RWPE1 (cell line): ENCODE measurements at regions not wholly inside any gene's neighbourhood (a gene's known extent, or its start where the extent isn't known, plus 50 kb on each side); places are given as distances from the start of the nearest gene placed in this dataset.

Experiments used
- CTCF ChIA-PET: fragments of 350-600 bp; sonication (Branson Sonifier 250); formaldehyde crosslinking; extraction: SDS; loops from one replicate; lab custom pipeline; 2021; lab: Yijun Ruan, JAX
- POLR2A ChIA-PET: fragments of 400-600 bp; formaldehyde crosslinking; extraction: SDS; loops from one replicate; lab custom pipeline; 2020; ENCODE audit warnings: antibody characterized with exemption; ENCODE audit not compliant: low non-redundant PET; lab: Yijun Ruan, JAX
- DNase-seq: peaks from one replicate; pipeline ENCODE4 v3.0.0; 2012; ENCODE audit warnings: low spot score
- H3K27ac ChIP-seq: fragments of 450-650 bp; 2 replicates; pipeline ENCODE4 v1.5.1; 2017
- CTCF ChIP-seq: fragments of 450-650 bp; conservative IDR thresholded peaks from 2 replicates; pipeline ENCODE4 v1.5.1; 2017; ENCODE audit warnings: low read depth, mild to moderate bottlenecking

- DNase-seq = no peak
- no peak overlapping the region for H3K27ac ChIP-seq
- ChIA-PET POLR2A (no interaction called here), CTCF (interaction anchor here (0.7 kb wide), 1 partner anchor 66 kb away, joined by 3 read pairs; no protein-coding TSS in a partner anchor)
- no peak for TF ChIP-seq CTCF
These were observed 131.8 kb upstream of the JARID2 start for GRCh38 chr6:15114061-15114460.

GRCh38 chr6:15116889-15117288, 129.0 kb upstream of the JARID2 start:
- POLR2A ChIA-PET = interaction anchor here (0.6 kb wide), 1 partner anchor 40 kb away, joined by 3 read pairs; no protein-coding TSS in a partner anchor
- no peak overlapping the region for H3K27ac ChIP-seq
- TF ChIP-seq CTCF = no peak
- no peak for DNase-seq
- CTCF ChIA-PET = interaction anchor here (0.5 kb wide), 1 partner anchor 8 kb away, joined by 3 read pairs; no protein-coding TSS in a partner anchor

DNA sequence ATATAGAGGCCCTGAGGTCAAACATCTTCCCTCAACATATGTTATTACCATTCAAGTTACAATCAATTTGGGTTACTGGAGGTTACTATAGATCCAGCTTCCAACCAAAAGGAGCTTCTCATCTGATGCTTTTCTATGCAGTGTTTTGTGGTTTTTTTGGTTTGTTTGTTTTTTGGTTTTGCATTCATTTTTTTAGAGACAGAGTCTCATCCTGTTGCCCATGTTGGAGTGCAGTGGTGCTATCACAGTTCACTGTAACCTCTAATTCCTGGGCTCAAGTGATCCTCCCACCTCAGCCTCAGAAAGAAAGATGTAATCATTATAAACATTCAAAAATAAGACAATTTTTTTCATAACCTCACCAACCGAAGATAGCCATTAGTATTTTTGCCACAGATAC, 124.4 kb upstream of the JARID2 start:
- ChIA-PET CTCF (interaction anchor here (0.6 kb wide), 1 partner anchor 80 kb away, joined by 6 read pairs; no protein-coding TSS in a partner anchor), POLR2A (no interaction called here)

GRCh38 chr6:15121977-15122550, 123.8 kb upstream of the JARID2 start:
- POLR2A ChIA-PET = no interaction called here
- no peak for TF ChIP-seq CTCF
- no peak overlapping the region for H3K27ac ChIP-seq
- DNase-seq = no peak
- CTCF ChIA-PET = no interaction called here

More for the DNA sequence above, 124.4 kb upstream of the JARID2 start:
- DNase-seq = no peak
- H3K27ac ChIP-seq = no peak overlapping the region
- TF ChIP-seq CTCF = no peak

DNA sequence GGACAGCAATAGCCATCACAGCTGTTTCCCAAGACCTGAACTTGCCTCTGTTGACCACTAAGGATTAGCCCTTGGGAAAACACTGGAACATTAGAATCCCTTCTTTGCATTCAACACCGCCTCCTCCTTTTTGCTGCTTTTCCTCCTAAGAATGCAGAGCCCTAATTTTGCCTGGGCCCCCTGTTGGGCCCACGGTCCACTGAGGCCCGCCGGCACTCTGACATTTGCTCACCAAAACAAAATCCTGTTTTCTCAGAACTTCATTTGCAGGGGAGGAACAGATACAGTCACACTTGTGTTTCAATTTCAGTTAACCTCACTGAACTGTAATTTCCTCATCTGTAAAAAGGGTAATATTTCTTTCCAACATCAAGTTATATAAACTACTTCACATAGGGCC, 116.0 kb upstream of the JARID2 start:
- CTCF ChIA-PET = no interaction called here
- no peak for TF ChIP-seq CTCF
- POLR2A ChIA-PET = no interaction called here
- DNase-seq = no peak
- no peak overlapping the region for H3K27ac ChIP-seq

GRCh38 chr6:15131234-15131633, 114.6 kb upstream of the JARID2 start:
- no peak for TF ChIP-seq CTCF
- CTCF ChIA-PET = interaction anchor here (0.6 to 0.7 kb wide), 2 partner anchors 32 to 114 kb away, joined by 3 read pairs; no protein-coding TSS in a partner anchor
- no peak for DNase-seq
- H3K27ac ChIP-seq = no peak overlapping the region
- POLR2A ChIA-PET = no interaction called here
